NT2/D1 (cell line): ENCODE measurements at regions not wholly inside any gene's neighbourhood (a gene's known extent, or its start where the extent isn't known, plus 50 kb on each side); places are given as distances from the start of the nearest gene placed in this dataset.

ENCODE experiments used
- YY1 ChIP-seq: IDR thresholded peaks from 2 replicates; pipeline ENCODE4 v1.6.1; 2011; ENCODE audit not compliant: insufficient read length, insufficient read depth
- ZNF274 ChIP-seq: IDR thresholded peaks from 2 replicates; pipeline ENCODE4 v1.6.1; 2011; ENCODE audit warnings: mild to moderate bottlenecking, low read depth, low read length

DNA sequence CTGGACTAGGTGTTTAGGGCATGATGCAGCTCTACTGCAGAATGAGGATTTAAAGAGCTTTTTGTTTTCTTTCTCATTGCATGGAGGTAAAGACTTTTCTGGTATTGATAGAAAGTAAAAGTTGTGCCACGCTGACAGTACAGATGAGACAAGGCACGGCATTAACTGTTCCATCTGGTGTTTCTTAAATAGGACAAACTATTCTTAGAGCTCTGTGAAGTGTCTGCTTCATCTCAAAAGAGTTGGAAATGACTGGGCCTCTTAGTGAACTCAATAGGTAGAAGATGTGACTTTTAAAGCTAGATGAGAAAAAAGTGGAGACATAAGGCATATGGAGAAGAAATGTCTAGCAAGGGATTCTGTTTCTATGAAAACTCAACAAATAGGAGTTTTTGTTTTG is 321.8 kb downstream of the RPRM start:
- TF ChIP-seq YY1 (no peak), ZNF274 (no peak)
